GM23338 (cell line): ENCODE measurements at regions not wholly inside any gene's neighbourhood (a gene's known extent, or its start where the extent isn't known, plus 50 kb on each side); places are given as distances from the start of the nearest gene placed in this dataset.

Experiments used
- ATAC-seq: fragments of 200-7000 bp; cut with Tn5 transposase; 3 replicates; pipeline ENCODE4 v1.9.1; 2020
- DNase-seq: peaks from one replicate; pipeline ENCODE4 v3.0.0-alpha.2; 2015; ENCODE audit warnings: low spot score
- H2AFZ ChIP-seq: fragments of 200-600 bp; sonication (generic); 2 replicates; pipeline ENCODE4 v1.8.0; 2016; ENCODE audit warnings: antibody characterized with exemption, mild to moderate bottlenecking, moderate library complexity
- H3F3A ChIP-seq: fragments of 200-600 bp; sonication (generic); replicated peaks from 2 replicates; pipeline ENCODE4 v1.8.0; 2017; ENCODE audit warnings: antibody characterized with exemption, mixed run types, low read depth
- H3K27ac ChIP-seq: fragments of 200-600 bp; sonication (generic); 2 replicates; pipeline ENCODE4 v1.6.1; 2016; ENCODE audit warnings: low read depth
- H3K27me3 ChIP-seq: fragments of 200-600 bp; sonication (generic); 2 replicates; pipeline ENCODE4 v1.8.0; 2016; ENCODE audit warnings: mild to moderate bottlenecking, mixed run types, moderate library complexity; ENCODE audit not compliant: insufficient read depth
- H3K36me3 ChIP-seq: fragments of 200-600 bp; sonication (generic); 2 replicates; pipeline ENCODE4 v1.8.0; 2016; ENCODE audit warnings: mild to moderate bottlenecking; ENCODE audit not compliant: insufficient read depth
- H3K4me1 ChIP-seq: fragments of 200-600 bp; sonication (generic); 2 replicates; pipeline ENCODE4 v1.8.0; 2016; ENCODE audit warnings: mild to moderate bottlenecking, moderate library complexity; ENCODE audit not compliant: insufficient read depth
- H3K4me2 ChIP-seq: fragments of 200-600 bp; sonication (generic); 2 replicates; pipeline ENCODE4 v1.7.1; 2017; ENCODE audit warnings: mixed run types
- H3K4me3 ChIP-seq: fragments of 200-600 bp; sonication (generic); 2 replicates; pipeline ENCODE4 v1.6.1; 2016; ENCODE audit warnings: mixed run types
- H3K79me2 ChIP-seq: fragments of 200-600 bp; sonication (generic); replicated peaks from 2 replicates; pipeline ENCODE4 v1.8.0; 2017; ENCODE audit warnings: mild to moderate bottlenecking; ENCODE audit not compliant: insufficient read depth
- H3K9me2 ChIP-seq: fragments of 200-600 bp; sonication (generic); 2 replicates; pipeline ENCODE4 v1.8.0; 2017; ENCODE audit not compliant: insufficient read depth
- H4K20me1 ChIP-seq: fragments of 200-600 bp; sonication (generic); replicated peaks from 2 replicates; pipeline ENCODE4 v1.8.0; 2017; ENCODE audit warnings: mild to moderate bottlenecking; ENCODE audit not compliant: insufficient read depth
- H3K27ac Mint-ChIP-seq: 2 replicates; pipeline ENCODE4 v1.8.0; 2020; ENCODE audit warnings: inconsistent platforms, mild to moderate bottlenecking, moderate library complexity, mixed read lengths
- H3K27me3 Mint-ChIP-seq: 3 replicates; pipeline ENCODE4 v1.8.0; 2022; ENCODE audit warnings: low read depth, mild to moderate bottlenecking, moderate library complexity, mixed read lengths, inconsistent platforms; ENCODE audit not compliant: insufficient read depth, poor library complexity
- H3K36me3 Mint-ChIP-seq: 3 replicates; pipeline ENCODE4 v1.8.0; 2021; ENCODE audit warnings: low read depth, mild to moderate bottlenecking, inconsistent platforms, moderate library complexity, mixed read lengths
- H3K4me1 Mint-ChIP-seq: 3 replicates; pipeline ENCODE4 v1.8.0; 2020; ENCODE audit warnings: mild to moderate bottlenecking, inconsistent platforms, mixed read lengths
- H3K4me3 Mint-ChIP-seq: 3 replicates; pipeline ENCODE4 v1.8.0; 2021; ENCODE audit warnings: moderate library complexity, mild to moderate bottlenecking, inconsistent platforms, mixed read lengths
- H3K9me3 Mint-ChIP-seq: 3 replicates; pipeline ENCODE4 v1.8.0; 2020; ENCODE audit warnings: moderate library complexity, mild to moderate bottlenecking, inconsistent platforms, mixed read lengths
- CTCF ChIP-seq, 2 experiments: fragments of 200-600 bp in 1 of 2; sonication (generic) in 1 of 2; conservative IDR thresholded peaks; 2 replicates each; pipeline versions ENCODE4 v1.5.1 to v1.6.1; 2016 to 2017; ENCODE audit warnings: antibody characterized with exemption in 2 of 2, low read depth in 2 of 2, mild to moderate bottlenecking in 2 of 2, moderate library complexity in 1 of 2
- ETS1 ChIP-seq: IDR thresholded peaks from 2 replicates; pipeline ENCODE4 v1.6.1; 2016; ENCODE audit warnings: antibody characterized with exemption
- EZH2 ChIP-seq: fragments of 200-600 bp; sonication (generic); IDR thresholded peaks from one replicate; pipeline ENCODE4 v1.8.0; 2017; ENCODE audit warnings: antibody characterized with exemption, mild to moderate bottlenecking, low read depth; ENCODE audit not compliant: unreplicated experiment
- JUNB ChIP-seq: IDR thresholded peaks from one replicate; pipeline ENCODE4 v1.6.1; 2016; ENCODE audit warnings: antibody characterized with exemption; ENCODE audit not compliant: unreplicated experiment
- NANOG ChIP-seq: IDR thresholded peaks from 2 replicates; pipeline ENCODE4 v1.6.1; 2016; ENCODE audit warnings: antibody characterized with exemption, borderline replicate concordance
- POLR2AphosphoS5 ChIP-seq: IDR thresholded peaks from 2 replicates; pipeline ENCODE4 v1.6.1; 2016; ENCODE audit warnings: antibody characterized with exemption, low read depth
- REST ChIP-seq: IDR thresholded peaks from one replicate; pipeline ENCODE4 v1.6.1; 2018; ENCODE audit warnings: antibody characterized with exemption; ENCODE audit not compliant: unreplicated experiment
- STAT1 ChIP-seq: IDR thresholded peaks from one replicate; pipeline ENCODE4 v1.6.1; 2016; ENCODE audit warnings: antibody characterized with exemption; ENCODE audit not compliant: unreplicated experiment
- ZNF114 ChIP-seq: fragments of 250-450 bp; sonication (Bioruptor Pico); IDR thresholded peaks from 2 replicates; pipeline ENCODE4 v1.5.0; 2020; ENCODE audit warnings: mild to moderate bottlenecking, moderate library complexity
- ZNF331 ChIP-seq: fragments of 250-450 bp; sonication (Bioruptor Pico); IDR thresholded peaks from 2 replicates; pipeline ENCODE4 v1.5.0; 2020; ENCODE audit warnings: low read depth, mild to moderate bottlenecking, moderate library complexity
- ZNF462 ChIP-seq: fragments of 250-450 bp; sonication (Bioruptor Pico); IDR thresholded peaks from 2 replicates; pipeline ENCODE4 v1.5.0; 2020; ENCODE audit warnings: mild to moderate bottlenecking, moderate library complexity

GRCh38 chr12:90304231-90304630 is 595.6 kb upstream of the ATP2B1 start:
- Mint-ChIP-seq H3K9me3 (no peaks in the 10 kb centered on the region), H3K27me3 (peaks cover 1% of the 10 kb centered on the region), H3K4me3 (no peak overlapping the region), H3K4me1 (peaks cover 12% of the 10 kb centered on the region; the same call in 2 of the 3 replicates), H3K27ac (no peak overlapping the region), H3K36me3 (no peaks in the 10 kb centered on the region)
- Histone ChIP-seq H3K4me1 (0 out of 2 replicates have a peak, but pooled peaks cover 4% of the 10 kb centered on the region), H3K27ac (no peak overlapping the region), H4K20me1 (no peaks in the 10 kb centered on the region), H3K4me2 (no peak overlapping the region), H3F3A (no peaks in the 10 kb centered on the region), H3K36me3 (no peaks in the 10 kb centered on the region), H2AFZ (no peak overlapping the region), H3K79me2 (no peaks in the 10 kb centered on the region), H3K9me2 (no peaks in the 10 kb centered on the region), H3K4me3 (no peak overlapping the region), H3K27me3 (no peaks in the 10 kb centered on the region)
- DNase-seq, result no peak
- ATAC-seq, result no peak
- TF ChIP-seq ZNF462 (CRISPR knock-in tag), result no peak
- no peak for TF ChIP-seq REST
- TF ChIP-seq POLR2AphosphoS5, result no peak
- TF ChIP-seq ZNF114, result no peak
- TF ChIP-seq ETS1, result no peak
- no peak for TF ChIP-seq STAT1
- no peak for TF ChIP-seq CTCF (conservative IDR thresholded peaks at IDR 0.05; ENCODE audit: low read depth in 2 of 2)
- no peak for TF ChIP-seq EZH2
- TF ChIP-seq JUNB, result no peak
- TF ChIP-seq ZNF331 (CRISPR knock-in tag), result no peak
- no peak for TF ChIP-seq NANOG
